CD4-positive, alpha-beta T cell (primary cell): ENCODE measurements at regions not wholly inside any gene's neighbourhood (a gene's known extent, or its start where the extent isn't known, plus 50 kb on each side); places are given as distances from the start of the nearest gene placed in this dataset.

Experiments
- ATAC-seq: fragments of 200-7000 bp; cut with Tn5 transposase; one replicate; pipeline ENCODE4 v1.10.0; 2022; ENCODE audit warnings: mild to moderate bottlenecking; ENCODE audit not compliant: poor library complexity
- CTCF ChIA-PET: fragments of 350-600 bp; sonication (Branson Sonifier 250); formaldehyde crosslinking; loops from one replicate; lab custom pipeline; 2021; ENCODE audit warnings: antibody characterized with exemption, inconsistent platforms; lab: Charles Lee
- POLR2A ChIA-PET: fragments of 350-600 bp; sonication (Branson Sonifier 250); formaldehyde crosslinking; loops from one replicate; lab custom pipeline; 2021; ENCODE audit warnings: antibody characterized with exemption, inconsistent platforms; lab: Charles Lee
- DNase-seq, 14 experiments: peaks; one replicate each; pipeline ENCODE4 v3.0.0-alpha.2; 2013 to 2020; ENCODE audit warnings: mixed read lengths in 2 of 14
- H3K27ac ChIP-seq, 2 donors: one replicate each; pipeline versions ENCODE4 v1.5.1 to v1.7.0; 2013; ENCODE audit warnings: low read length in 2 of 2, low read depth in 1 of 2, mild to moderate bottlenecking in 1 of 2
- H3K27me3 ChIP-seq, 2 experiments: 1 replicate in 1 of 2; 2 replicates in 1 of 2; pipeline versions ENCODE4 v1.6.1 to v1.7.0; 2013; ENCODE audit warnings: low read length in 2 of 2, control low read depth in 1 of 2, mild to moderate bottlenecking in 1 of 2, moderate library complexity in 1 of 2; ENCODE audit not compliant: insufficient read depth in 2 of 2, control insufficient read depth in 1 of 2
- H3K36me3 ChIP-seq: one replicate; pipeline ENCODE4 v1.6.1; 2013; ENCODE audit warnings: low read length, control low read depth; ENCODE audit not compliant: insufficient read depth
- H3K4me1 ChIP-seq: one replicate; pipeline ENCODE4 v1.6.1; 2013; ENCODE audit warnings: low read length, control low read depth; ENCODE audit not compliant: insufficient read depth
- H3K4me3 ChIP-seq: one replicate; pipeline ENCODE4 v1.5.1; 2013; ENCODE audit warnings: mild to moderate bottlenecking, low read length, moderate library complexity
- H3K9me3 ChIP-seq, 2 experiments: 1 replicate in 1 of 2; 2 replicates in 1 of 2; pipeline versions ENCODE4 v1.6.1 to v1.7.0; 2013; ENCODE audit warnings: low read length in 2 of 2, mild to moderate bottlenecking in 2 of 2, control low read depth in 1 of 2, moderate library complexity in 1 of 2; ENCODE audit not compliant: control insufficient read depth in 1 of 2, insufficient read depth in 1 of 2
- H3K27ac Mint-ChIP-seq: one replicate; pipeline ENCODE4 v1.8.0; 2020; ENCODE audit warnings: mixed read lengths
- H3K27me3 Mint-ChIP-seq: one replicate; pipeline ENCODE4 v1.8.0; 2021; ENCODE audit warnings: mixed read lengths
- H3K36me3 Mint-ChIP-seq: one replicate; pipeline ENCODE4 v1.8.0; 2021; ENCODE audit warnings: low read depth, mixed read lengths
- H3K4me1 Mint-ChIP-seq: one replicate; pipeline ENCODE4 v1.8.0; 2021; ENCODE audit warnings: low read depth, mixed read lengths
- H3K4me3 Mint-ChIP-seq: one replicate; pipeline ENCODE4 v1.8.0; 2020; ENCODE audit warnings: mild to moderate bottlenecking, mixed read lengths
- H3K9me3 Mint-ChIP-seq: one replicate; pipeline ENCODE4 v1.8.0; 2020; ENCODE audit warnings: mixed read lengths
- CTCF ChIP-seq: fragments of 200-600 bp; IDR thresholded peaks from one replicate; pipeline ENCODE4 v1.8.0; 2022; ENCODE audit warnings: antibody characterized with exemption, mild to moderate bottlenecking
- intact Hi-C, 2 experiments: fragments of 100-400 bp; cut with DNase I in 1 of 2; cut with micrococcal nuclease in 1 of 2; formaldehyde crosslinking; loops; one replicate each; pipeline versions ENCODE4 v1.15.1 to v1.9.0; 2023 to 2025; cut with DNase I, micrococcal nuclease

GRCh38 chr11:115718945-115719344, 214.7 kb upstream of the CADM1 start:
- no peaks in the 10 kb centered on the region for H3K27me3 ChIP-seq
- H3K27ac Mint-ChIP-seq: no peak overlapping the region
- intact Hi-C loops: no loop called here
- H3K27me3 Mint-ChIP-seq: no peaks in the 10 kb centered on the region
- no peaks in the 10 kb centered on the region for H3K4me1 Mint-ChIP-seq
- H3K36me3 Mint-ChIP-seq: no peaks in the 10 kb centered on the region
- no peaks in the 10 kb centered on the region for H3K36me3 ChIP-seq
- ATAC-seq (no peak), DNase-seq (no peak)
- peaks cover 0 to 24% of the 10 kb centered on the region in 2 experiments for H3K9me3 ChIP-seq
- H3K4me3 Mint-ChIP-seq: no peak overlapping the region
- no peaks in the 10 kb centered on the region for H3K4me1 ChIP-seq
- H3K9me3 Mint-ChIP-seq: no peaks in the 10 kb centered on the region
- POLR2A ChIA-PET: no interaction called here
- CTCF ChIA-PET: no interaction called here
- TF ChIP-seq CTCF: no peak
- no peak overlapping the region for H3K27ac ChIP-seq
- no peak overlapping the region for H3K4me3 ChIP-seq

- H3K4me1 Mint-ChIP-seq: no peaks in the 10 kb centered on the region
- H3K27me3 ChIP-seq: no peaks in the 10 kb centered on the region
- DNase-seq: peak in 1 of 14 experiments; percentile 17
- no peaks in the 10 kb centered on the region for H3K4me1 ChIP-seq
- ATAC-seq: no peak
- no peaks in the 10 kb centered on the region for H3K9me3 Mint-ChIP-seq
- peaks cover 0 to 24% of the 10 kb centered on the region in 2 experiments for H3K9me3 ChIP-seq
- CTCF ChIA-PET: no interaction called here
- POLR2A ChIA-PET: no interaction called here
- no peaks in the 10 kb centered on the region for H3K36me3 ChIP-seq
- intact Hi-C loops: no loop called here
- H3K4me3 ChIP-seq: no peak overlapping the region
- H3K36me3 Mint-ChIP-seq: no peaks in the 10 kb centered on the region
- no peaks in the 10 kb centered on the region for H3K27me3 Mint-ChIP-seq
- no peak overlapping the region for H3K27ac Mint-ChIP-seq
- H3K4me3 Mint-ChIP-seq: no peak overlapping the region
- no peak for TF ChIP-seq CTCF
- H3K27ac ChIP-seq: no peak overlapping the region
Observed at GRCh38 chr11:115718106-115718505, 213.9 kb upstream of the CADM1 start.

- no peak overlapping the region for H3K27ac Mint-ChIP-seq
- Histone ChIP-seq H3K4me1 (no peaks in the 10 kb centered on the region), H3K4me3 (no peak overlapping the region), H3K9me3 (peaks cover 0 to 24% of the 10 kb centered on the region in 2 experiments), H3K36me3 (no peaks in the 10 kb centered on the region), H3K27me3 (no peaks in the 10 kb centered on the region), H3K27ac (no peak overlapping the region)
- H3K4me1 Mint-ChIP-seq: no peaks in the 10 kb centered on the region
- H3K27me3 Mint-ChIP-seq: no peaks in the 10 kb centered on the region
- no peak for ATAC-seq
- DNase-seq: no peak
- POLR2A ChIA-PET: no interaction called here
- TF ChIP-seq CTCF: no peak
- H3K36me3 Mint-ChIP-seq: no peaks in the 10 kb centered on the region
- CTCF ChIA-PET: no interaction called here
- no peak overlapping the region for H3K4me3 Mint-ChIP-seq
- intact Hi-C loops: no loop called here
- H3K9me3 Mint-ChIP-seq: no peaks in the 10 kb centered on the region
Observed at GRCh38 chr11:115716601-115717529, 212.7 kb upstream of the CADM1 start.
